Activated T-helper 9 cell treated with anti-CD3 and anti-CD28 coated beads, Interleukin-2, amount 50 U/mL, for 16 hours (primary cell): ENCODE measurements at regions not wholly inside any gene's neighbourhood (a gene's known extent, or its start where the extent isn't known, plus 50 kb on each side); places are given as distances from the start of the nearest gene placed in this dataset.
A peak's percentile ranks its signal among the peaks of the same experiment; 100 is the strongest.
"Not testable (repeated sequence)": the region's sequence is repeated elsewhere in the genome, so short reads cannot be mapped to it uniquely, and the experiment has no call there.

Experiments
- DNase-seq: peaks from one replicate; pipeline ENCODE4 v3.0.0-alpha.2; 2020; ENCODE audit warnings: low read depth

DNA sequence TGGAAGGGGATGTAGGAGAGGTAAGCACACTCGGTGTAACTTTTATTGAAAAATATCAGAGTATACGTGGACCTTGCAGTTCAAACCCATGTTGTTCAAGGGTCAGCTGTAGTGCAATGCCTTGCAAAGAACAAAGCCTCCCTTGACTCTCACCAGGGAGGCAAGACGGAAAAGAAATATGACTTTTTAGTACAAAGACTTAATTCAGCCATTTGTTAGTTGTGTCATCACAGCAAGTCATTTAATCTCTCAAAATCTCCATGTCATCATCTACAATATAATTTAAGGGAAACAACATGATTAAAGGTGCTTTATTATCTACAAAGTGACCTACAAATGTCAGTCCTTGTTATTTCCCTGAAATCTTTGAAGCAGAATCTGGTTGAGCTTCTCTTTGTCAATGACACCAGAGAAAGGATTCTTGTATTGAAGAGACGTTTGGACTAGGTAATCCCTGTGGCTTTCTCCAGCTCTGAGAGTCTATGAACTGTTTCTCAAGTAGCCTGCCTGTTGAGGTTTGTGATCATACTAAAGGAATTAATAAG lies 502.8 kb downstream of the REEP3 start:
- DNase-seq: no peak

GRCh38 chr10:64033711-64034110 lies 512.5 kb downstream of the REEP3 start:
- DNase-seq: no peak

DNA sequence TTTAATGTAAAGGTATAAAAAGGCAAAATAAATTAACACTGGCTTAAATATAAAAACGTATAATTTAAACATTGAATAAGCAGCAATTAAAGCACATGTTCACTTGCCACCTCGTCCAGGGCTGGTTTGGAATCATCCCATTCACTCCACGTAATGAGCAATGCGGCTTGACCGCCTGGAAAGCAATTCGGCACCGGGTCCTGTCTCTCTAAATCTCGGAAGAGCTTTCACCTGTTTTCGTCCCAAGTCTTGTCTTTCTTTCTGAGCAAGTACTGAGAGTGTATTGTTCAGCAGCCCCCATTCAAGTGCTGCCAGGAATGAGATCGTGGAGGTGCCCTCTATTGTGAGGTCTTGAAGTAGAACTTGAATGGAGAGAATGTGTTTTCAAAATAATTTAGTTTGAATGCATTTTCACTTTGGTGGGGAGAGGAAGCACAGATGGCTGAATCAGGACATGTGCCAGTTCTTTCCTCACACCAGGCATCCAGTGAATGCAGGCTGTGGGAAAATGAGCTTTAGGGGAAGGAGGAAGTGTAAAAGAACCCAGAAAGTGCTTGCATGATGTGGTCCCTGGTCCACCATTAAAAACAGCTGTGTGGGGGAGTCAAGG lies 515.2 kb downstream of the REEP3 start:
- DNase-seq: no peak

DNA sequence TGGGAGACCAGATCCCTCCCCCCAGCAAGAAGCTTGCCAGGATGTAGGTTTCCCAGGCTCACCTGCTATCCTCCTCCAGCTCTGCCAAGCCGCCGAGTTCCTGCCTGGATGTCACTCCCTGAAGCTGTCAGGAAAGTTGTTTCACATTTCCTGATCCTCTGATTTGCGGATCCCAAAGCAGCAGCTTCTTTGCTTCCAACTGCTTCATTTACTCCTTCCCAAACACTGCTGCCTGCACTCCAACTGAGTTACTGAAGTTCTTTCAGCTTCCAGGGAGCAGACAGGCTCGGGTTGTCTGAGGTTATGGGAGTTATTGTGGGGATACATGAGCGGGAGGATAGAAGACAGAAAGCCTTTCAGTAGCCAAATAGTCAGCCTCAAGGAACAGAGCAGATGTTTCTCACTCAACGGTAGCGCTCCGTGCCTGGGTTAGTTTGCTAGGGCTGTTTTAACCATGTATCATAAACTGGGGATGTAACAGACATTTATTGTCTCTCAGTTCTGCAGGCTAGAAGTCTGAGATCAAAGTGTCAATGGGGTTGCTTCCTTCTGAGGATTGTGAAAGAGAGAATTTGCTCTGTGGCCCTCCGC lies 516.0 kb downstream of the REEP3 start:
- no peak for DNase-seq

DNA sequence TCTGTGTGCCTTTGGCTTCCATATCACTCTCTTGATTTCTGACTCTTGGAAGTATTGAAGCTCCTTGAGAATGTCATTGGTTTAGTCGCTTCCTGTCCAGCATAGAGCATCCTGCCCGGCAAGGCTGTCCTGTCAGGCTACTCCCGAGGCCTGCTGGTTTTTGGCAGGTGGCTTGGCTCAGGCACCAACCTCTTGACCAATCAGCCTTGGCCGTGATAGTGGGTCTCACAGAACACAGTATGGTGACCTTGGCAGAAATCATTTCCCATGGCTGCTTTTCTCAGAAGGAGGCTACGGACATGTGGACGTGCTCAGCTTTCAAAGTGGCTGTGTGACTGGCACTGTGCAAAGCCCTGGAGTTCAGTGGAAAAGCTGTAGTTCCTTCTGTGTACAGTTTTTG lies 516.9 kb downstream of the REEP3 start:
- no peak for DNase-seq

DNA sequence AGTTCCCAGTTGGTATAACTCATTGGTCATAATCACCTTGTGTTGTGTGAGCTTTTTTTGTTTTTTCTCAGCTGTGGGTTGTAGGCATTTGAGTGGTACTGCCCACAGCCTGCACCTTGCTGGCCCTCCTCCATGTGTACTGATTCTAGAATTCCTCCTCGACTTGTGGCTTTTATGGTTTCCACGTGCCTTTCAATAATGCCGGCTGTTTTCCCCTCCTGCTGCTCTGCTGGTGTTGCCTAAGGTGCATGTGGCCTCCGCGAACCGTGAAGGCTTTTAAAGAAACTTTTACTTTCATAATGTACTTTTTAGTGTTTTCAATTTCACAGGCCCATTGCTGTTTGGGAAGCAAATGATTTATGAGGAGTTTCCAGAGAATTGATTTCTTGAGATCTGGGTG lies 518.0 kb downstream of the REEP3 start:
- no peak for DNase-seq

GRCh38 chr10:64040781-64041180 lies 519.6 kb downstream of the REEP3 start:
- no peak for DNase-seq

DNA sequence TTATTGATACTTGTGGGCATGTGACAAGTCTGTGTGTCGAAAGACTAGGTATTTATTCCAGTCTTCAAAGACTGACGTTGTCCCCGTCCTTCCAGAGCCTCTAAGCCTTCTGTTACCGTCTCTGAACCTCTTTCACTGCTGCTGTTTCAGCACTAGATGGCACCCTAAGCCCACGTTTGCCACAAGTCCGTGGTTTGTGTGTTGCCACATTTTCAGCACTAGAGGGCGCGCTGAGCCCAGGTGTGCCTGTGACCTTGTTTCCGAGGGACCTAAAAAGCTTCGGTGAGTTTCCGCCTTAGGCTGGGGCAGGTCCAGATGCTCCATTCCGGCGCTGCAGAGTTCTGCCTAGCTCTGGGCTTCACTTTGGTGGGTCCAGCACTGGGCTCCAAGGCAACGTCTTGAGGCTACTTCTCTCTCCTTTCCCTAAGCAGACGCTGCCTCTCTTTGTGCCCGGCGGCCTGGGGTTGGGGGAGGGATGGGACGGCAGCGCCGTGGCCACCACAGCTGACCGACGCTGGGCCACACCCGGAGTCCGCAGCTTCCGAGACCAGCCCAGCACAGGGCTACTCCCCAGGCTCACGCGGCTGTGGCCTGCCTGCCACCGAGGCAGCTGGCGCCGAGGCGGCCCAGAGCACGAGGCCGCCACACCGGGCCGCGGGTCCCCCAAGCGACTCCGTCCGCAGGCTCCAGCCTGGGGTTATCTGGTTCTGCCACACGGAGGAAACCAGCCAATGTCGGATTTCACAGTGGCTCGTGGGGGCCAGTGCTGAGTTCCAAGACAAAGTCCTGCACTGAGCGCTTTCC lies 520.2 kb downstream of the REEP3 start:
- peak; percentile 67 for DNase-seq

DNA sequence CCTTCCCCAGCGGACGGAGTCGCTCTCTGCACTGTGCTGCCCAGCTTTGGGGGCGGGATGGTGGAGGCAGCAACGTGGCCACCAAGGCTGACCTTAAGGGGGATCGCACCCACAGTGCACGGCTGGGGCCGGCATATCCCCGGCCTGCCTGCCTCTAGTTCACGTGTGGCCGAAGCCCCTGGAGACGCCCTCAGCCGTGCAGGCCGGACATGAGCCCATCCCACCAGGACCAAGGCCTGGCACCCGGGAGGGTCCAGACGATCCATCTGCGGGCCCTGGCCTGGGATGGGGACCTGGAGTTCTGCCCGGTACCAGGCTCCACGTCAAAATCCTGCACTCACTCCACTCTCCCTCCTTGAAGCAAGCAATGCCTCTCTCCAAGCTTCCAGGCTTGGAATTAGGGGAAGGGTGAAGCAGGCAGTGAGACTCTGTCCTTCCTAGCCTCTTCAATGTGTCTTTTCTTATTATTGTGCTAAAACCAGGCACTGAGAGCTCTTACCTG lies 520.8 kb downstream of the REEP3 start:
- no peak for DNase-seq

- DNase-seq: no peak
Observed at GRCh38 chr10:64044098-64044497, 522.9 kb downstream of the REEP3 start.

DNA sequence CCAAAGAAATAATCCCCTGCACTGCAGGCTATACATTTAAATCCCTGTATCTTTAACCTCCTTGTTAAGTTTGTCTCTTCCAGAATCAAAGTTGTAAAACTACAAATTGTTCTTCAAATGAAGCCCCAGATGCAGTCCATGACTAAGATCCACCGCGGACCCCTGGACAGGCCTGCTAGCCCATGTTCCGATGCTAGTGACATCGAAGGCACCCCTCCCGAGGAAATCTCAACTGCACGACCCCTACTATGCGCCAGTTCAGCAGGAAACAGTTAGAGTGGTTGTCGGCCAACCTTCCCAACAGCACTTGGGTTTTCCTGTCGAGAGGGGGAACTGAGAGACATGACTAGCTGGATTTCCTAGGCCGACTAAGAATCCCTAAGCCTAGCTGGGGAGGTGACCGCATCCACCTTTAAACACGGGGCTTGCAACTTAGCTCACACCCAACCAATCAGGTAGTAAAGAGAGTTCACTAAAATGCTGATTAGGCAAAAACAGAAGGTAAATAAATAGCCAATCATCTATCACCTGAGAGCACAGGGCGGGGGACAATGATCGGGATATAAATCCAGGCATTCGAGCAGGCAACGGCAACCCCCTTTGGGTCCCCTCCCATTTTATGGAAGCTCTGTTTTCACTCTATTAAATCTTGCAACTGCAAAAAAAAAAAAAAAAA lies 523.9 kb downstream of the REEP3 start:
- not testable (repeated sequence) for DNase-seq

GRCh38 chr10:64054392-64054791 lies 533.2 kb downstream of the REEP3 start:
- DNase-seq: no peak

DNA sequence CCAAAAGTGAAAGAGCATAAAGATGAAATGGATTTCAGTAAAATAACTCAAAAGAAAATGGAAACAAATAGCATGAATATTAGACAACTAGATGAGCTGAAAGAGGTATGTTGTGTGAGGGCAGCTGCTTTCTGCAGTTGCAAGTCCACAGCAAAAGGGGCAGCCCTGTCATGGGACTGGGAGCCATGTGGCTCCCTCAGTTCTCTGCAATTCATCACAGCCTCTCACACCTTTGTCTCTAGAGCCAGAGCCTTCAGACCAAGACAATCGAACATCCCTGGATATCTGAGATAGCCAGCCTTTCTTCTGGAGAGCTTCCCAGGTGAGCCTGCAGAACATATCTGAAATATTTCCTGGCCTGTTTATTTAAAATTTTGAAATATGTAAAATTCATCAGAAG lies 538.7 kb downstream of the REEP3 start:
- no peak for DNase-seq

DNA sequence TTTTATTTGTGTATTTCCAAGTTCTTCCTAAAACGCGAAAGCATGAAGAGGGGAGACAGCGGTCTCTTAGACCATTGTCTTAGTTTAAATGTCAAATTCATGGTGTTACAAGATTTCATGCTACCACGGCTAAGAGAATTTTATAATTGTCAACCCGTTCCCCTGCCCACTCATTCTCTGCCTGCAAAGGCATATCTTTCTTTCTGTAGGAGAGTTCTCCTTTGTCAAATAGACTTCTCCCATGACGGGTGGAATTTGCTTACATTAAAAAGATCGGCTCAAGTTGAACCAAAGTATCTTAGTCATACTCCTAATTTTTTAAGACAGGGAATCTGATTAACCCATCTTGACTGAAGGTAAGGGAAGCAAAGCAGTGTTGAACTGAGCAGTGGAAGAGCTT lies 539.2 kb downstream of the REEP3 start:
- no peak for DNase-seq

DNA sequence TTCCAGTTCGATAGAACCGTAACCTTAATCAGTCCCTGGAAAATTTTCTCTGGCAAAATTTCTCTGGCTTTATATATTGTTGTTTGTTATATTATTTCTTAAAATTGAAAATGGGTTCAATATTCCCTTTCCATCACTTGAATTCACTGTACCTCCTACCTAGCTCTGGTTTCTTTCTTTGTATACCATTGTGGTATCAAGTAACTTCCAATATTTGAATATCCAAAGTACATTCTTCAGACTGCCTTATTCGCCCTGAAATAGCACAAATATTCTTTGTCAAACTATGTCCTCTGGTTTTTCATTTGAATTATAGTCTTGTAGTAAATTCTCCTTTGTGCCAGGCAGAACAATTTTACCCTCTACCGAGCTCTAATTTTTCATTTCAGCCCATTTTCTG lies 541.6 kb downstream of the REEP3 start:
- DNase-seq: no peak

- no peak for DNase-seq
Observed at GRCh38 chr10:64067009-64067606, 545.9 kb downstream of the REEP3 start.

GRCh38 chr10:64067859-64068258 lies 546.7 kb downstream of the REEP3 start:
- DNase-seq: no peak

DNA sequence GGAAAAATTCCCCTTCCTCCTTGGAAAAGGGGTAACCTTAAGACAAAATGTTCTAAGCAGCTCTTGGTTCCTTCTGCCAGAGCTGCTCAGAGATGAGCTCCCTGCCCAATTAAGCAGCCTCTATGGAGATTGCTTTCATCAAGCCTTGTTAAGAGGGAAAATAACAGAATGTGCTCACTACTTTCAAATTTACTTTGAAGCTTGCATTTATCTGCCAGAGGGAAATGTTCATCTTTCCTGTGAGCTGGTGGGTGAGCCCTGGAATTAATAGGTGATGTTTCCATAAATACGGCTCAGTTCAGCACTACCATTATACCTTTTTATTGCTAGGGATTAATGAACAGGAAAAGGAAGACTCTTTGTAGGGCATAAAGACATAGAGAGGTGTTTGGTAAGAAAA lies 549.0 kb downstream of the REEP3 start:
- no peak for DNase-seq

- no peak for DNase-seq
Observed at GRCh38 chr10:64071218-64071617, 550.0 kb downstream of the REEP3 start.

GRCh38 chr10:64075604-64076003 lies 554.4 kb downstream of the REEP3 start:
- no peak for DNase-seq

GRCh38 chr10:64076322-64076940 lies 555.2 kb downstream of the REEP3 start:
- DNase-seq: no peak

DNA sequence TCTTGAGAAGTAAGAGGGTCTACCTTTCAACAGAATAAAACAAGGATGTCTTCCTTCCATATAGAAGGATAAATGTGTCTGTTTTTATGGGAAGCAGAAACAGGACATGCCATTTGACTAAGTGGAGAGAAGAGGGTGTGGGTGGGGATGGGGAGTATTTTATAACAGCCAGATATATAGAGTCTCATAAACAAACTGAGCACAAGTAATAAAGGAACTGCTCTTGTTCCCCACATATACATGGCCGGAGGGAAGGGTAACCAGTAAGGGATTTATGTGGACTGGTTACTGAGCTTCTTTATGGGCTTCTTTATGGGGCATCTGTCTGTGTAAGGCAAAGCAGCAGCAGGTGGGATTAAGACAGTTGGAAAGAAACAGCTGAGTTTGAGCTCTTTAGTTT lies 558.1 kb downstream of the REEP3 start:
- DNase-seq: no peak
